HEK293T (cell line): ENCODE measurements at regions not wholly inside any gene's neighbourhood (a gene's known extent, or its start where the extent isn't known, plus 50 kb on each side); places are given as distances from the start of the nearest gene placed in this dataset.

Source experiments
- CTCF ChIA-PET: fragments of 350-600 bp; formaldehyde crosslinking; extraction: SDS; loops from one replicate; lab custom pipeline; 2021; ENCODE audit warnings: antibody characterized with exemption, inconsistent platforms; lab: Yijun Ruan, JAX
- POLR2A ChIA-PET: fragments of 350-600 bp; formaldehyde crosslinking; extraction: SDS; loops from one replicate; lab custom pipeline; 2020; ENCODE audit warnings: antibody characterized with exemption, inconsistent platforms; lab: Yijun Ruan, JAX
- DNase-seq: peaks from one replicate; pipeline ENCODE4 v3.0.0; 2012; ENCODE audit warnings: mixed read lengths; ENCODE audit errors: extremely low spot score
- ARNT ChIP-seq: fragments of 450-650 bp; IDR thresholded peaks from 2 replicates; pipeline ENCODE4 v1.6.1; 2017; ENCODE audit warnings: mild to moderate bottlenecking
- BHLHE40 ChIP-seq: fragments of 450-650 bp; IDR thresholded peaks from 2 replicates; pipeline ENCODE4 v1.6.1; 2016; ENCODE audit warnings: mild to moderate bottlenecking, moderate library complexity, borderline replicate concordance
- CTBP1 ChIP-seq: fragments of 450-650 bp; IDR thresholded peaks from 2 replicates; pipeline ENCODE4 v1.6.1; 2016; ENCODE audit warnings: borderline replicate concordance
- ELF4 ChIP-seq: fragments of 450-650 bp; IDR thresholded peaks from 2 replicates; pipeline ENCODE4 v1.6.1; 2017; ENCODE audit warnings: antibody characterized with exemption
- FOXA1 ChIP-seq: fragments of 450-650 bp; IDR thresholded peaks from 2 replicates; pipeline ENCODE4 v1.6.1; 2016; ENCODE audit warnings: mild to moderate bottlenecking
- FOXK2 ChIP-seq: fragments of 450-650 bp; IDR thresholded peaks from 2 replicates; pipeline ENCODE4 v1.6.1; 2016; ENCODE audit warnings: mild to moderate bottlenecking
- FOXM1 ChIP-seq: fragments of 450-650 bp; IDR thresholded peaks from 2 replicates; pipeline ENCODE4 v1.6.1; 2017; ENCODE audit warnings: mild to moderate bottlenecking, borderline replicate concordance
- HDGF ChIP-seq: fragments of 450-650 bp; IDR thresholded peaks from 2 replicates; pipeline ENCODE4 v1.6.1; 2017; ENCODE audit warnings: antibody characterized with exemption, borderline replicate concordance
- L3MBTL2 ChIP-seq: fragments of 450-650 bp; conservative IDR thresholded peaks from 2 replicates; pipeline ENCODE4 v1.6.1; 2016; ENCODE audit warnings: mild to moderate bottlenecking
- LEF1 ChIP-seq: fragments of 450-650 bp; IDR thresholded peaks from 2 replicates; pipeline ENCODE4 v1.6.1; 2017; ENCODE audit warnings: mild to moderate bottlenecking, borderline replicate concordance
- NFRKB ChIP-seq: fragments of 450-650 bp; IDR thresholded peaks from 2 replicates; pipeline ENCODE4 v1.6.1; 2016; ENCODE audit warnings: mild to moderate bottlenecking, moderate library complexity
- SP1 ChIP-seq: fragments of 450-650 bp; IDR thresholded peaks from 2 replicates; pipeline ENCODE4 v1.6.1; 2017
- SUZ12 ChIP-seq: fragments of 450-650 bp; IDR thresholded peaks from 2 replicates; pipeline ENCODE4 v1.6.1; 2016; ENCODE audit warnings: mild to moderate bottlenecking
- TARDBP ChIP-seq: fragments of 450-650 bp; IDR thresholded peaks from 2 replicates; pipeline ENCODE4 v1.6.1; 2016
- ZNF384 ChIP-seq: fragments of 450-650 bp; IDR thresholded peaks from 2 replicates; pipeline ENCODE4 v1.6.1; 2016
- TF ChIP-seq, protein P1 (sequence below): fragments of 450-650 bp; IDR thresholded peaks from 2 replicates; pipeline ENCODE4 v1.6.1; 2016

DNA sequence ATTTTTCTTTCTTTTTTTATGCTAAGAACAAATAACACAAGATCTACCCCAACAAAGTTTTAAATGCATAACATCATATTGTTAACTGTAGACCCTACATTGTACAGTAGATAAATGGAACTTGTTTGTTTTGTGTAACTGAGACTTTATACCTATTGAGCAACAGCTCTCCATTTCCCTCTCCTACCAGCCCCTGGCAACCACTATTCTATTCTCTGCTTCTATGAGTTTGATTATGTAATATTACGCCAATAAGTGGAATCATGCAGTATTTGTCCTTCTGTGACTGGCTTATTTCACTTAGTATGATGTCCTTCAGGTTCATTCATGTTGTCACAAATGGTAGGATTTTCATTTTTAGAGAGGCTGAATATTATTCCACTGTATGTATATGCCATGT lies 308.2 kb upstream of the PRR16 start:
- ChIA-PET CTCF (no interaction called here), POLR2A (no interaction called here)
- no peak for TF ChIP-seq FOXM1
- no peak for TF ChIP-seq FOXA1
- TF ChIP-seq L3MBTL2, result no peak
- no peak for TF ChIP-seq LEF1
- no peak for TF ChIP-seq HDGF
- TF ChIP-seq, protein P1, sequence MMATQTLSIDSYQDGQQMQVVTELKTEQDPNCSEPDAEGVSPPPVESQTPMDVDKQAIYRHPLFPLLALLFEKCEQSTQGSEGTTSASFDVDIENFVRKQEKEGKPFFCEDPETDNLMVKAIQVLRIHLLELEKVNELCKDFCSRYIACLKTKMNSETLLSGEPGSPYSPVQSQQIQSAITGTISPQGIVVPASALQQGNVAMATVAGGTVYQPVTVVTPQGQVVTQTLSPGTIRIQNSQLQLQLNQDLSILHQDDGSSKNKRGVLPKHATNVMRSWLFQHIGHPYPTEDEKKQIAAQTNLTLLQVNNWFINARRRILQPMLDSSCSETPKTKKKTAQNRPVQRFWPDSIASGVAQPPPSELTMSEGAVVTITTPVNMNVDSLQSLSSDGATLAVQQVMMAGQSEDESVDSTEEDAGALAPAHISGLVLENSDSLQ, result no peak
- no peak for TF ChIP-seq ARNT
- no peak for TF ChIP-seq CTBP1
- TF ChIP-seq NFRKB, result no peak
- TF ChIP-seq FOXK2, result no peak
- no peak for TF ChIP-seq SUZ12
- TF ChIP-seq BHLHE40, result no peak
- TF ChIP-seq SP1, result no peak
- no peak for TF ChIP-seq ELF4
- TF ChIP-seq TARDBP, result no peak
- TF ChIP-seq ZNF384, result no peak
- DNase-seq, result no peak

- TF ChIP-seq FOXK2 (no peak), L3MBTL2 (no peak), SUZ12 (no peak), HDGF (no peak), NFRKB (no peak), FOXM1 (no peak), CTBP1 (no peak), BHLHE40 (no peak), ARNT (no peak), LEF1 (no peak), TARDBP (no peak), ELF4 (no peak), ZNF384 (no peak), FOXA1 (no peak), SP1 (no peak)
- TF ChIP-seq, protein P1, result no peak
- ChIA-PET CTCF (no interaction called here), POLR2A (no interaction called here)
- no peak for DNase-seq
These were observed 305.9 kb upstream of the PRR16 start for GRCh38 chr5:120158211-120158610.

GRCh38 chr5:120159155-120159554 lies 304.9 kb upstream of the PRR16 start:
- ChIA-PET POLR2A (no interaction called here), CTCF (no interaction called here)
- TF ChIP-seq FOXM1, result no peak
- TF ChIP-seq ELF4, result no peak
- no peak for TF ChIP-seq FOXK2
- TF ChIP-seq BHLHE40, result no peak
- TF ChIP-seq, protein P1, result no peak
- TF ChIP-seq ZNF384, result no peak
- TF ChIP-seq SUZ12, result no peak
- TF ChIP-seq LEF1, result no peak
- TF ChIP-seq NFRKB, result no peak
- TF ChIP-seq TARDBP, result no peak
- TF ChIP-seq SP1, result no peak
- no peak for TF ChIP-seq CTBP1
- TF ChIP-seq FOXA1, result no peak
- TF ChIP-seq ARNT, result no peak
- TF ChIP-seq L3MBTL2, result no peak
- TF ChIP-seq HDGF, result no peak
- DNase-seq, result no peak

DNA sequence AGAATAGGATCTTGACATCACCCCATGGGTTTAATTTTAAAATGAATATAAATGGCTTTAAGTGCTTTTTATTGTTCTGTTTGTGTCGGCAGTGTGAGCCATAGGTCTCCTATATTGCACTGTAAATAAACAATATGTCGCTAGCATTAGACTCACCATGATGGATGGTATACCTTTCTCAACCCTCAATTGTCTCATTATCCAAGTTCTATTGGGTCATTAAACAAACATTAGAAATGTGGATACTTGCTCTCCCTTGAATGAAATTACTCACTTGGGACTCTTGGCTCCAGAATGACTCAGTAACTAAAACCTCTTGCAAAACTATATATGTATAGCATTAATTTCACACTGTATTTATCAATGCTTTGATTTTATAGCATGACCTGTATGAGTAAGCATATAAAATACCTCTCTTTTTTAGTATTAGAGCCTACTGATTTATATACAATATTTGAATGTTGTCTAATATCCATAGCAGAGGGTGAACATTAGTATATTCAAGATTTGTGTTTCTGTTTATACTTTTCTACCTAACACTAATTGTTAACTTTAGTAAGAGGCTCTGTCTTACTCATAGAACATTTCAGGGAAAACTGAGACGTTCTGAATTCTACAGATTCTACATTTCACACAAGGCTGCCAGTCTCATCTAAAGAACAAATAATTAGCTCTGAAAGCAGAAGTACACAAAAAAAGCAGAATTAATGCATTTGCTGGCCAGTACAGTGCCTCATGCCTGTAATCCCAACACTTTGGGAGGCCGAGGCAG lies 303.8 kb upstream of the PRR16 start:
- ChIA-PET CTCF (no interaction called here), POLR2A (no interaction called here)
- TF ChIP-seq FOXK2 (no peak), FOXA1 (peak; percentile 62; the same call in 1 of the 2 replicates), HDGF (no peak), SUZ12 (no peak), ZNF384 (no peak), CTBP1 (peak; percentile 89), SP1 (no peak), ARNT (no peak), BHLHE40 (no peak), NFRKB (no peak), FOXM1 (no peak)
- TF ChIP-seq, protein P1, result peak; percentile 93
- peak; percentile 31 for DNase-seq

- TF ChIP-seq LEF1 (no peak), FOXK2 (no peak), ELF4 (no peak), ZNF384 (no peak), SP1 (no peak), SUZ12 (no peak), CTBP1 (no peak), ARNT (no peak), FOXA1 (no peak), HDGF (no peak), TARDBP (no peak), L3MBTL2 (no peak), FOXM1 (no peak), BHLHE40 (no peak), NFRKB (no peak)
- TF ChIP-seq, protein P1, result no peak
- CTCF ChIA-PET, result no interaction called here
- no peak for DNase-seq
- POLR2A ChIA-PET, result no interaction called here
These were observed 301.8 kb upstream of the PRR16 start for GRCh38 chr5:120162321-120162720.
